Central memory CD8-positive, alpha-beta T cell (primary cell): ENCODE measurements at regions not wholly inside any gene's neighbourhood (a gene's known extent, or its start where the extent isn't known, plus 50 kb on each side); places are given as distances from the start of the nearest gene placed in this dataset.
"Not testable (repeated sequence)": the region's sequence is repeated elsewhere in the genome, so short reads cannot be mapped to it uniquely, and the experiment has no call there.

Experiments
- ATAC-seq: fragments of 150-1000 bp; cut with Tn5 transposase; replicated peaks from 2 replicates; pipeline ENCODE4 v1.10.0; 2022; ENCODE audit warnings: mild to moderate bottlenecking, moderate FRiP score, moderate number of reproducible peaks; ENCODE audit not compliant: poor library complexity, severe bottlenecking; ENCODE audit errors: extremely low read depth
- DNase-seq, 2 donors: peaks; one replicate each; pipeline ENCODE4 v3.0.0; 2021; ENCODE audit warnings: low spot score in 2 of 2
- H3K27ac Mint-ChIP-seq: one replicate; pipeline ENCODE4 v1.8.0; 2022; ENCODE audit warnings: low read depth, mild to moderate bottlenecking, moderate library complexity, mixed read lengths
- H3K27me3 Mint-ChIP-seq: one replicate; pipeline ENCODE4 v1.8.0; 2022; ENCODE audit warnings: mixed read lengths
- H3K36me3 Mint-ChIP-seq: one replicate; pipeline ENCODE4 v1.8.0; 2022; ENCODE audit warnings: mild to moderate bottlenecking, moderate library complexity, mixed read lengths; ENCODE audit not compliant: insufficient read depth
- H3K4me1 Mint-ChIP-seq: one replicate; pipeline ENCODE4 v1.8.0; 2022; ENCODE audit warnings: mixed read lengths
- H3K4me3 Mint-ChIP-seq: one replicate; pipeline ENCODE4 v1.8.0; 2022; ENCODE audit warnings: mild to moderate bottlenecking, moderate library complexity, mixed read lengths
- H3K9me3 Mint-ChIP-seq: one replicate; pipeline ENCODE4 v1.8.0; 2022; ENCODE audit warnings: mixed read lengths

- no peak overlapping the region for H3K4me3 Mint-ChIP-seq
These were observed 144.8 kb downstream of the LIG4 start for GRCh38 chr13:108070491-108070890.

GRCh38 chr13:108069521-108070210 is 145.7 kb downstream of the LIG4 start:
- no peak for DNase-seq
- Mint-ChIP-seq H3K36me3 (no peaks in the 10 kb centered on the region), H3K4me1 (no peaks in the 10 kb centered on the region), H3K9me3 (peaks cover 22% of the 10 kb centered on the region), H3K27ac (no peak overlapping the region), H3K4me3 (no peak overlapping the region), H3K27me3 (no peaks in the 10 kb centered on the region)
- no peak for ATAC-seq

More at GRCh38 chr13:108070491-108070890, 144.8 kb downstream of the LIG4 start:
- Mint-ChIP-seq H3K36me3 (no peaks in the 10 kb centered on the region), H3K27ac (no peak overlapping the region), H3K9me3 (peaks cover 22% of the 10 kb centered on the region), H3K27me3 (no peaks in the 10 kb centered on the region), H3K4me1 (no peaks in the 10 kb centered on the region)
- no peak for DNase-seq
- ATAC-seq: no peak

- not testable (repeated sequence) for DNase-seq, ATAC-seq, H3K4me1 Mint-ChIP-seq
These were observed 151.0 kb downstream of the LIG4 start for GRCh38 chr13:108064372-108064771.

GRCh38 chr13:108060111-108060510 is 155.2 kb downstream of the LIG4 start:
- no peak for ATAC-seq
- no peaks in the 10 kb centered on the region for H3K36me3 Mint-ChIP-seq

More at GRCh38 chr13:108064372-108064771, 151.0 kb downstream of the LIG4 start:
- H3K27me3 Mint-ChIP-seq, H3K27ac Mint-ChIP-seq, H3K4me3 Mint-ChIP-seq, H3K36me3 Mint-ChIP-seq: not testable (repeated sequence)
- peaks cover 34% of the 10 kb centered on the region for H3K9me3 Mint-ChIP-seq

GRCh38 chr13:108056278-108056677 is 159.1 kb downstream of the LIG4 start:
- H3K4me3 Mint-ChIP-seq: no peak overlapping the region
- H3K4me1 Mint-ChIP-seq: no peaks in the 10 kb centered on the region
- ATAC-seq: no peak
- no peak overlapping the region for H3K27ac Mint-ChIP-seq
- H3K36me3 Mint-ChIP-seq: no peaks in the 10 kb centered on the region
- H3K27me3 Mint-ChIP-seq: no peaks in the 10 kb centered on the region
- DNase-seq: no peak
- peaks cover 18% of the 10 kb centered on the region for H3K9me3 Mint-ChIP-seq

More at GRCh38 chr13:108060111-108060510, 155.2 kb downstream of the LIG4 start:
- no peaks in the 10 kb centered on the region for H3K4me1 Mint-ChIP-seq
- no peaks in the 10 kb centered on the region for H3K27me3 Mint-ChIP-seq
- H3K4me3 Mint-ChIP-seq: no peak overlapping the region
- no peak for DNase-seq
- no peak overlapping the region for H3K27ac Mint-ChIP-seq
- peaks cover 32% of the 10 kb centered on the region for H3K9me3 Mint-ChIP-seq

- DNase-seq (no peak), ATAC-seq (no peak)
- Mint-ChIP-seq H3K9me3 (peaks cover 18% of the 10 kb centered on the region), H3K4me1 (no peaks in the 10 kb centered on the region), H3K27ac (no peak overlapping the region), H3K27me3 (no peaks in the 10 kb centered on the region), H3K36me3 (no peaks in the 10 kb centered on the region), H3K4me3 (no peak overlapping the region)
These were observed 166.1 kb downstream of the LIG4 start for GRCh38 chr13:108049211-108049610.

- peaks cover 19% of the 10 kb centered on the region for H3K9me3 Mint-ChIP-seq
- H3K27ac Mint-ChIP-seq: no peak overlapping the region
- H3K27me3 Mint-ChIP-seq: no peaks in the 10 kb centered on the region
- no peaks in the 10 kb centered on the region for H3K4me1 Mint-ChIP-seq
- no peak for DNase-seq
- H3K4me3 Mint-ChIP-seq: no peak overlapping the region
- no peak for ATAC-seq
- no peaks in the 10 kb centered on the region for H3K36me3 Mint-ChIP-seq
These were observed 170.4 kb downstream of the LIG4 start for GRCh38 chr13:108044954-108045353.

GRCh38 chr13:108042866-108043265 is 172.5 kb downstream of the LIG4 start:
- not testable (repeated sequence) for H3K36me3 Mint-ChIP-seq, H3K27ac Mint-ChIP-seq, ATAC-seq, H3K4me3 Mint-ChIP-seq, H3K4me1 Mint-ChIP-seq, DNase-seq, H3K27me3 Mint-ChIP-seq
- peaks cover 17% of the 10 kb centered on the region for H3K9me3 Mint-ChIP-seq

GRCh38 chr13:108037348-108037747 is 178.0 kb downstream of the LIG4 start:
- H3K4me1 Mint-ChIP-seq: no peaks in the 10 kb centered on the region
- peaks cover 20% of the 10 kb centered on the region for H3K9me3 Mint-ChIP-seq
- ATAC-seq (no peak), DNase-seq (no peak)
- no peaks in the 10 kb centered on the region for H3K27me3 Mint-ChIP-seq
- H3K4me3 Mint-ChIP-seq: no peak overlapping the region
- H3K27ac Mint-ChIP-seq: no peak overlapping the region
- no peaks in the 10 kb centered on the region for H3K36me3 Mint-ChIP-seq

- Mint-ChIP-seq H3K27me3 (no peaks in the 10 kb centered on the region), H3K4me3 (no peak overlapping the region), H3K4me1 (no peaks in the 10 kb centered on the region), H3K27ac (no peak overlapping the region), H3K9me3 (peaks cover 14% of the 10 kb centered on the region), H3K36me3 (no peaks in the 10 kb centered on the region)
- no peak for ATAC-seq
- no peak for DNase-seq
These were observed 178.9 kb downstream of the LIG4 start for GRCh38 chr13:108036411-108036932.

GRCh38 chr13:108034909-108035410 is 180.4 kb downstream of the LIG4 start:
- H3K27ac Mint-ChIP-seq: no peak overlapping the region
- H3K4me1 Mint-ChIP-seq: no peaks in the 10 kb centered on the region
- no peaks in the 10 kb centered on the region for H3K27me3 Mint-ChIP-seq
- peaks cover 14% of the 10 kb centered on the region for H3K9me3 Mint-ChIP-seq
- no peaks in the 10 kb centered on the region for H3K36me3 Mint-ChIP-seq
- no peak overlapping the region for H3K4me3 Mint-ChIP-seq
- no peak for DNase-seq
- no peak for ATAC-seq

- Mint-ChIP-seq H3K4me1 (no peaks in the 10 kb centered on the region), H3K27ac (no peak overlapping the region), H3K27me3 (no peaks in the 10 kb centered on the region), H3K4me3 (no peak overlapping the region), H3K36me3 (no peaks in the 10 kb centered on the region), H3K9me3 (peaks cover 20% of the 10 kb centered on the region)
- ATAC-seq: no peak
- DNase-seq: no peak
These were observed 181.3 kb downstream of the LIG4 start for GRCh38 chr13:108033800-108034707.
